ENCODE measurements at regions not wholly inside any gene's neighbourhood (a gene's known extent, or its start where the extent isn't known, plus 50 kb on each side); places are given as distances from the start of the nearest gene placed in this dataset.

- ATAC-seq: no peak
- TF ChIP-seq, protein P1, sequence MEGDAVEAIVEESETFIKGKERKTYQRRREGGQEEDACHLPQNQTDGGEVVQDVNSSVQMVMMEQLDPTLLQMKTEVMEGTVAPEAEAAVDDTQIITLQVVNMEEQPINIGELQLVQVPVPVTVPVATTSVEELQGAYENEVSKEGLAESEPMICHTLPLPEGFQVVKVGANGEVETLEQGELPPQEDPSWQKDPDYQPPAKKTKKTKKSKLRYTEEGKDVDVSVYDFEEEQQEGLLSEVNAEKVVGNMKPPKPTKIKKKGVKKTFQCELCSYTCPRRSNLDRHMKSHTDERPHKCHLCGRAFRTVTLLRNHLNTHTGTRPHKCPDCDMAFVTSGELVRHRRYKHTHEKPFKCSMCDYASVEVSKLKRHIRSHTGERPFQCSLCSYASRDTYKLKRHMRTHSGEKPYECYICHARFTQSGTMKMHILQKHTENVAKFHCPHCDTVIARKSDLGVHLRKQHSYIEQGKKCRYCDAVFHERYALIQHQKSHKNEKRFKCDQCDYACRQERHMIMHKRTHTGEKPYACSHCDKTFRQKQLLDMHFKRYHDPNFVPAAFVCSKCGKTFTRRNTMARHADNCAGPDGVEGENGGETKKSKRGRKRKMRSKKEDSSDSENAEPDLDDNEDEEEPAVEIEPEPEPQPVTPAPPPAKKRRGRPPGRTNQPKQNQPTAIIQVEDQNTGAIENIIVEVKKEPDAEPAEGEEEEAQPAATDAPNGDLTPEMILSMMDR (IDR thresholded peaks at IDR 0.05): no peak
- TF ChIP-seq POLR2A (IDR thresholded peaks at IDR 0.05): no peak
- WGBS, 2 donors: 91 to 92% methylated on average over 10 of the region's 10 CpGs
Observed at GRCh38 chr21:32070676-32071330, 198.0 kb downstream of the HUNK start.

DNA sequence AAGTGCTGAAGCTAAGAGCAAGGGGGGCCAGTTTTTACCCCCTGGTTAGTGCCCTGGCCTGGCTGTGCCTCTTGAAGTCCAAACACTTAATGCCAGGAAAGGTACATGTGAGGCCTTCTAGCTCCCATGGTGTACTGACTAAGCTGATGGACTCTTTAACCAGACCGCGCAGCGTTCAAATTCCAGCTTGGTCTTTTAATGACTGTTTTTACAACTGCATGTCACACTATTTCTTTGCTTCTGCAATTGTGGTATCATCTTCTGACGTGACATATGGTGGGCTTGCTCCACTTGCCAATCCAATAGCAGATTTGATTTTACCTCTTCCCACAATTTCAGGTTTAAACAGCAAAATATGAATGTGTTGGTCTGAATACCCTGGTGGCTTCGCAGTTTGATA lies 197.3 kb downstream of the HUNK start:
- Histone ChIP-seq H3K27ac (no peak overlapping the region), H3K27me3 (no peaks in the 10 kb centered on the region), H3K4me1 (no peaks in the 10 kb centered on the region), H3K36me3 (replicated peaks in 1 of 2; ENCODE audit: insufficient read depth in 1 of 2, low read depth in 2 of 2) (no peaks in the 10 kb centered on the region), H3K9me3 (no peaks in the 10 kb centered on the region), H3K4me3 (no peak overlapping the region)
- no peak for TF ChIP-seq POLR2A (IDR thresholded peaks at IDR 0.05)
- TF ChIP-seq, protein P1 (IDR thresholded peaks at IDR 0.05): no peak
- ATAC-seq (no peak), DNase-seq (no peak)
- 74 to 81% methylated on average over 5 of the region's 5 CpGs for WGBS, 2 donors
- intact Hi-C loops (cut with DNase I): no loop called here

More at GRCh38 chr21:32070676-32071330, 198.0 kb downstream of the HUNK start:
- Histone ChIP-seq H3K36me3 (replicated peaks in 1 of 2; ENCODE audit: insufficient read depth in 1 of 2, low read depth in 2 of 2) (no peaks in the 10 kb centered on the region), H3K4me3 (no peak overlapping the region), H3K27ac (no peak overlapping the region), H3K4me1 (no peaks in the 10 kb centered on the region), H3K9me3 (no peaks in the 10 kb centered on the region), H3K27me3 (no peaks in the 10 kb centered on the region)
- no peak for DNase-seq
- intact Hi-C loops (cut with DNase I): no loop called here

- H3K9me3 ChIP-seq: no peaks in the 10 kb centered on the region
- ATAC-seq: no peak
- no peak for DNase-seq
- no peaks in the 10 kb centered on the region for H3K4me1 ChIP-seq
- H3K36me3 ChIP-seq (replicated peaks in 1 of 2; ENCODE audit: insufficient read depth in 1 of 2, low read depth in 2 of 2): no peaks in the 10 kb centered on the region
- intact Hi-C loops (cut with DNase I): no loop called here
- no peak for TF ChIP-seq POLR2A (IDR thresholded peaks at IDR 0.05)
- TF ChIP-seq, protein P1 (IDR thresholded peaks at IDR 0.05): no peak
- WGBS, 2 donors: 94% methylated on average over 10 of the region's 10 CpGs
- no peak overlapping the region for H3K27ac ChIP-seq
- H3K4me3 ChIP-seq: no peak overlapping the region
- no peaks in the 10 kb centered on the region for H3K27me3 ChIP-seq
Observed at GRCh38 chr21:32065654-32066053, 192.8 kb downstream of the HUNK start.

- Histone ChIP-seq H3K27me3 (no peaks in the 10 kb centered on the region), H3K27ac (no peak overlapping the region), H3K9me3 (no peaks in the 10 kb centered on the region), H3K36me3 (replicated peaks in 1 of 2; ENCODE audit: insufficient read depth in 1 of 2, low read depth in 2 of 2) (no peaks in the 10 kb centered on the region), H3K4me1 (no peaks in the 10 kb centered on the region), H3K4me3 (no peak overlapping the region)
- WGBS, 2 donors: 73 to 78% methylated on average over 6 of the region's 6 CpGs
- no peak for TF ChIP-seq POLR2A (IDR thresholded peaks at IDR 0.05)
- TF ChIP-seq, protein P1 (IDR thresholded peaks at IDR 0.05): no peak
- intact Hi-C loops (cut with DNase I): no loop called here
- no peak for ATAC-seq
- no peak for DNase-seq
Observed at GRCh38 chr21:32064281-32064910, 191.6 kb downstream of the HUNK start.
